H9 (cell line): ENCODE measurements at regions not wholly inside any gene's neighbourhood (a gene's known extent, or its start where the extent isn't known, plus 50 kb on each side); places are given as distances from the start of the nearest gene placed in this dataset.

Experiments used
- DNase-seq: peaks from one replicate; pipeline ENCODE4 v3.0.0-alpha.2; 2017
- H2AFZ ChIP-seq: one replicate; pipeline ENCODE4 v1.6.1; 2013; ENCODE audit warnings: mild to moderate bottlenecking, low read length, control low read depth, moderate library complexity
- H2AK5ac ChIP-seq: 2 replicates; pipeline ENCODE4 v1.6.1; 2013; ENCODE audit warnings: low read length, control low read depth, mixed read lengths; ENCODE audit not compliant: insufficient read length
- H2BK120ac ChIP-seq: one replicate; pipeline ENCODE4 v1.6.1; 2013; ENCODE audit warnings: low read depth, mild to moderate bottlenecking, low read length, control low read depth, inconsistent platforms; ENCODE audit not compliant: poor library complexity, severe bottlenecking
- H2BK12ac ChIP-seq: 2 replicates; pipeline ENCODE4 v1.6.1; 2013; ENCODE audit warnings: low read length, control low read depth, mixed read lengths, low read depth; ENCODE audit not compliant: insufficient read length
- H2BK15ac ChIP-seq: 2 replicates; pipeline ENCODE4 v1.6.1; 2013; ENCODE audit warnings: low read depth, low read length, control low read depth
- H2BK20ac ChIP-seq: one replicate; pipeline ENCODE4 v1.6.1; 2013; ENCODE audit warnings: low read depth, mild to moderate bottlenecking, low read length, control low read depth, inconsistent platforms; ENCODE audit not compliant: poor library complexity, severe bottlenecking
- H2BK5ac ChIP-seq: 2 replicates; pipeline ENCODE4 v1.6.1; 2013; ENCODE audit warnings: low read length, control low read depth, mixed read lengths; ENCODE audit not compliant: insufficient read length
- H3K14ac ChIP-seq: 2 replicates; pipeline ENCODE4 v1.6.1; 2013; ENCODE audit warnings: low read length, control low read depth; ENCODE audit not compliant: insufficient read depth
- H3K18ac ChIP-seq: 2 replicates; pipeline ENCODE4 v1.6.1; 2013; ENCODE audit warnings: low read depth, mild to moderate bottlenecking, mixed read lengths, low read length, control low read depth; ENCODE audit not compliant: insufficient read length
- H3K23ac ChIP-seq: 2 replicates; pipeline ENCODE4 v1.6.1; 2013; ENCODE audit warnings: low read length, control low read depth, mixed read lengths, low read depth; ENCODE audit not compliant: insufficient read length
- H3K23me2 ChIP-seq: 2 replicates; pipeline ENCODE4 v1.6.1; 2013; ENCODE audit warnings: low read depth, mild to moderate bottlenecking, mixed read lengths, low read length, control low read depth; ENCODE audit not compliant: insufficient read length, poor library complexity, severe bottlenecking
- H3K27ac ChIP-seq: 2 replicates; pipeline ENCODE4 v1.5.1; 2013; ENCODE audit warnings: low read length, control low read depth, mixed read lengths, low read depth; ENCODE audit not compliant: insufficient read length
- H3K27me3 ChIP-seq: 2 replicates; pipeline ENCODE4 v1.6.1; 2013; ENCODE audit warnings: low read length, control low read depth, inconsistent platforms; ENCODE audit not compliant: insufficient read depth
- H3K4ac ChIP-seq: 2 replicates; pipeline ENCODE4 v1.6.1; 2013; ENCODE audit warnings: low read depth, mild to moderate bottlenecking, control low read depth, inconsistent platforms, low read length, moderate library complexity
- H3K4me1 ChIP-seq: 2 replicates; pipeline ENCODE4 v1.6.1; 2013; ENCODE audit warnings: low read length, control low read depth, inconsistent platforms; ENCODE audit not compliant: insufficient read depth
- H3K4me2 ChIP-seq: 2 replicates; pipeline ENCODE4 v1.6.1; 2013; ENCODE audit warnings: low read length, control low read depth, mixed read lengths; ENCODE audit not compliant: insufficient read length, insufficient read depth
- H3K56ac ChIP-seq: 2 replicates; pipeline ENCODE4 v1.6.1; 2013; ENCODE audit warnings: low read depth, mild to moderate bottlenecking, mixed read lengths, low read length, control low read depth; ENCODE audit not compliant: insufficient read length
- H3K79me1 ChIP-seq: 2 replicates; pipeline ENCODE4 v1.6.1; 2013; ENCODE audit warnings: low read depth, mild to moderate bottlenecking, moderate library complexity, low read length, control low read depth, inconsistent platforms; ENCODE audit not compliant: insufficient read depth, poor library complexity, severe bottlenecking
- H3K79me2 ChIP-seq: 2 replicates; pipeline ENCODE4 v1.6.1; 2013; ENCODE audit warnings: low read length, control low read depth, inconsistent platforms; ENCODE audit not compliant: insufficient read depth
- H3K9ac ChIP-seq: 2 replicates; pipeline ENCODE4 v1.6.1; 2013; ENCODE audit warnings: low read length, control low read depth, mixed read lengths; ENCODE audit not compliant: insufficient read length; ENCODE audit errors: extremely low read depth
- H3K9me3 ChIP-seq: one replicate; pipeline ENCODE4 v1.6.1; 2013; ENCODE audit warnings: low read depth, low read length, inconsistent platforms; ENCODE audit not compliant: control insufficient read depth
- H3T11ph ChIP-seq: one replicate; pipeline ENCODE4 v1.6.1; 2013; ENCODE audit warnings: mild to moderate bottlenecking, low read length, control low read depth, inconsistent platforms
- H4K20me1 ChIP-seq: one replicate; pipeline ENCODE4 v1.6.1; 2013; ENCODE audit not compliant: control insufficient read depth, insufficient read length, insufficient read depth
- H4K5ac ChIP-seq: 2 replicates; pipeline ENCODE4 v1.6.1; 2013; ENCODE audit warnings: low read depth, mild to moderate bottlenecking, mixed read lengths, low read length, control low read depth; ENCODE audit not compliant: insufficient read length
- H4K8ac ChIP-seq: replicated peaks from 2 replicates; pipeline ENCODE4 v1.6.1; 2013; ENCODE audit warnings: low read length, control low read depth, mixed read lengths, low read depth; ENCODE audit not compliant: insufficient read length
- H4K91ac ChIP-seq: 2 replicates; pipeline ENCODE4 v1.6.1; 2013; ENCODE audit warnings: low read depth, mild to moderate bottlenecking, moderate library complexity, mixed read lengths, low read length, control low read depth; ENCODE audit not compliant: insufficient read length
- H3K27ac Mint-ChIP-seq, 3 experiments: 2 replicates in 2 of 3; 3 replicates in 1 of 3; pipeline ENCODE4 v1.8.0; 2020 to 2021; ENCODE audit warnings: mixed read lengths in 3 of 3, mild to moderate bottlenecking in 1 of 3, moderate library complexity in 1 of 3
- H3K27me3 Mint-ChIP-seq: 2 replicates; pipeline ENCODE4 v1.8.0; 2021; ENCODE audit warnings: low read depth, mild to moderate bottlenecking, moderate library complexity, mixed read lengths
- H3K36me3 Mint-ChIP-seq, 3 experiments: 2 replicates in 2 of 3; 3 replicates in 1 of 3; pipeline ENCODE4 v1.8.0; 2020 to 2021; ENCODE audit warnings: low read depth in 3 of 3, mixed read lengths in 3 of 3; ENCODE audit not compliant: insufficient read depth in 1 of 3
- H3K4me1 Mint-ChIP-seq, 2 experiments: 2 replicates each; pipeline ENCODE4 v1.8.0; 2020; ENCODE audit warnings: mixed read lengths in 2 of 2
- H3K4me3 Mint-ChIP-seq, 2 experiments: 2 replicates in 1 of 2; 3 replicates in 1 of 2; pipeline ENCODE4 v1.8.0; 2020 to 2021; ENCODE audit warnings: mild to moderate bottlenecking in 2 of 2, mixed read lengths in 2 of 2, moderate library complexity in 1 of 2
- H3K9me3 Mint-ChIP-seq, 2 experiments: 2 replicates in 1 of 2; 3 replicates in 1 of 2; pipeline ENCODE4 v1.8.0; 2020; ENCODE audit warnings: mild to moderate bottlenecking in 2 of 2, mixed read lengths in 2 of 2, moderate library complexity in 1 of 2
- TF ChIP-seq, protein P1 (sequence below): fragments of 200-600 bp; sonication (generic); conservative IDR thresholded peaks from 3 replicates; pipeline ENCODE4 v1.8.0; 2021; ENCODE audit warnings: antibody characterized with exemption, mild to moderate bottlenecking

GRCh38 chr21:25191141-25191540 is 416.1 kb downstream of the MRPL39 start:
- Mint-ChIP-seq H3K36me3 (no peaks in the 10 kb centered on the region), H3K9me3 (peaks cover 30 to 54% of the 10 kb centered on the region in 2 experiments), H3K27me3 (no peaks in the 10 kb centered on the region), H3K4me3 (no peak overlapping the region), H3K27ac (no peak overlapping the region), H3K4me1 (no peaks in the 10 kb centered on the region)
- TF ChIP-seq, protein P1, sequence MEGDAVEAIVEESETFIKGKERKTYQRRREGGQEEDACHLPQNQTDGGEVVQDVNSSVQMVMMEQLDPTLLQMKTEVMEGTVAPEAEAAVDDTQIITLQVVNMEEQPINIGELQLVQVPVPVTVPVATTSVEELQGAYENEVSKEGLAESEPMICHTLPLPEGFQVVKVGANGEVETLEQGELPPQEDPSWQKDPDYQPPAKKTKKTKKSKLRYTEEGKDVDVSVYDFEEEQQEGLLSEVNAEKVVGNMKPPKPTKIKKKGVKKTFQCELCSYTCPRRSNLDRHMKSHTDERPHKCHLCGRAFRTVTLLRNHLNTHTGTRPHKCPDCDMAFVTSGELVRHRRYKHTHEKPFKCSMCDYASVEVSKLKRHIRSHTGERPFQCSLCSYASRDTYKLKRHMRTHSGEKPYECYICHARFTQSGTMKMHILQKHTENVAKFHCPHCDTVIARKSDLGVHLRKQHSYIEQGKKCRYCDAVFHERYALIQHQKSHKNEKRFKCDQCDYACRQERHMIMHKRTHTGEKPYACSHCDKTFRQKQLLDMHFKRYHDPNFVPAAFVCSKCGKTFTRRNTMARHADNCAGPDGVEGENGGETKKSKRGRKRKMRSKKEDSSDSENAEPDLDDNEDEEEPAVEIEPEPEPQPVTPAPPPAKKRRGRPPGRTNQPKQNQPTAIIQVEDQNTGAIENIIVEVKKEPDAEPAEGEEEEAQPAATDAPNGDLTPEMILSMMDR, result no peak
- H2AFZ ChIP-seq, result no peak overlapping the region
- no peak overlapping the region for H4K8ac ChIP-seq
- H3K79me1 ChIP-seq, result no peaks in the 10 kb centered on the region
- no peak overlapping the region for H2BK15ac ChIP-seq
- H3K4ac ChIP-seq, result no peak overlapping the region
- H3K27ac ChIP-seq, result no peak overlapping the region
- H2BK5ac ChIP-seq, result no peak overlapping the region
- no peak overlapping the region for H3K4me2 ChIP-seq
- H3K79me2 ChIP-seq, result no peaks in the 10 kb centered on the region
- no peak overlapping the region for H3K14ac ChIP-seq
- no peak overlapping the region for H3T11ph ChIP-seq
- no peak overlapping the region for H2BK120ac ChIP-seq
- no peaks in the 10 kb centered on the region for H3K23me2 ChIP-seq
- H3K27me3 ChIP-seq, result no peaks in the 10 kb centered on the region
- H2BK12ac ChIP-seq, result no peak overlapping the region
- no peak overlapping the region for H4K91ac ChIP-seq
- H4K5ac ChIP-seq, result no peak overlapping the region
- no peak overlapping the region for H2AK5ac ChIP-seq
- H3K4me1 ChIP-seq, result no peaks in the 10 kb centered on the region; the same call in 1 of the 2 replicates
- no peak overlapping the region for H3K56ac ChIP-seq
- no peak overlapping the region for H2BK20ac ChIP-seq
- no peak overlapping the region for H3K18ac ChIP-seq
- H3K9ac ChIP-seq, result no peak overlapping the region
- no peak for DNase-seq
- no peaks in the 10 kb centered on the region for H4K20me1 ChIP-seq
- H3K23ac ChIP-seq, result no peak overlapping the region
- H3K9me3 ChIP-seq, result no peaks in the 10 kb centered on the region
